Mesenchymal stem cell (in vitro differentiated cells and primary cell): ENCODE measurements at regions not wholly inside any gene's neighbourhood (a gene's known extent, or its start where the extent isn't known, plus 50 kb on each side); places are given as distances from the start of the nearest gene placed in this dataset.

Source experiments
- DNase-seq: peaks from one replicate; pipeline ENCODE4 v3.0.0-alpha.2; 2013
- H2AFZ ChIP-seq: one replicate; pipeline ENCODE4 v1.6.1; 2013; ENCODE audit warnings: low read depth, mild to moderate bottlenecking, control low read depth, inconsistent platforms, low read length, moderate library complexity
- H2AK5ac ChIP-seq: 2 replicates; pipeline ENCODE4 v1.6.1; 2013; ENCODE audit warnings: low read length, moderate library complexity, mild to moderate bottlenecking, inconsistent platforms; ENCODE audit not compliant: severe bottlenecking
- H2BK120ac ChIP-seq: one replicate; pipeline ENCODE4 v1.6.1; 2013; ENCODE audit warnings: low read depth, mild to moderate bottlenecking, inconsistent platforms, low read length, moderate library complexity
- H2BK12ac ChIP-seq, 2 experiments: one replicate each; pipeline ENCODE4 v1.6.1; 2013; ENCODE audit warnings: inconsistent platforms in 2 of 2, low read length in 2 of 2, mild to moderate bottlenecking in 2 of 2, moderate library complexity in 2 of 2, control low read depth in 1 of 2
- H2BK15ac ChIP-seq: one replicate; pipeline ENCODE4 v1.6.1; 2013; ENCODE audit warnings: mild to moderate bottlenecking, low read depth, inconsistent platforms; ENCODE audit not compliant: poor library complexity, severe bottlenecking
- H2BK5ac ChIP-seq: 2 replicates; pipeline ENCODE4 v1.6.1; 2013; ENCODE audit warnings: low read depth, mild to moderate bottlenecking, low read length, control low read depth, inconsistent platforms; ENCODE audit not compliant: poor library complexity, severe bottlenecking
- H3K14ac ChIP-seq, 2 experiments: one replicate each; pipeline ENCODE4 v1.6.1; 2013; ENCODE audit warnings: inconsistent platforms in 2 of 2, low read length in 2 of 2, control low read depth in 1 of 2, mild to moderate bottlenecking in 1 of 2, moderate library complexity in 1 of 2
- H3K18ac ChIP-seq, 2 experiments: one replicate each; pipeline ENCODE4 v1.6.1; 2013; ENCODE audit warnings: inconsistent platforms in 2 of 2, low read length in 2 of 2, control low read depth in 1 of 2, low read depth in 1 of 2, mild to moderate bottlenecking in 1 of 2
- H3K23ac ChIP-seq, 2 experiments: one replicate each; pipeline ENCODE4 v1.6.1; 2013; ENCODE audit warnings: inconsistent platforms in 2 of 2, low read length in 2 of 2, mild to moderate bottlenecking in 2 of 2, moderate library complexity in 2 of 2, control low read depth in 1 of 2
- H3K27ac ChIP-seq: 2 replicates; pipeline ENCODE4 v1.5.1; 2013; ENCODE audit warnings: mild to moderate bottlenecking, moderate library complexity, low read length, control low read depth, inconsistent platforms; ENCODE audit not compliant: poor library complexity, severe bottlenecking
- H3K27me3 ChIP-seq, 2 experiments: 2 replicates each; pipeline versions ENCODE4 v1.6.1 to v1.7.0; 2013; ENCODE audit warnings: low read length in 2 of 2, mild to moderate bottlenecking in 2 of 2, moderate library complexity in 2 of 2, control low read depth in 1 of 2, inconsistent platforms in 1 of 2; ENCODE audit not compliant: control insufficient read depth in 1 of 2, insufficient read depth in 1 of 2
- H3K36me3 ChIP-seq, 2 experiments: 2 replicates each; pipeline versions ENCODE4 v1.6.1 to v1.7.0; 2013; ENCODE audit warnings: low read length in 2 of 2, control low read depth in 1 of 2, inconsistent platforms in 1 of 2, low read depth in 1 of 2, mild to moderate bottlenecking in 1 of 2; ENCODE audit not compliant: insufficient read depth in 2 of 2, control insufficient read depth in 1 of 2
- H3K4ac ChIP-seq, 2 experiments: one replicate each; pipeline ENCODE4 v1.6.1; 2013; ENCODE audit warnings: inconsistent platforms in 2 of 2, low read length in 2 of 2, mild to moderate bottlenecking in 2 of 2, moderate library complexity in 2 of 2, control low read depth in 1 of 2, low read depth in 1 of 2
- H3K4me1 ChIP-seq: 2 replicates; pipeline ENCODE4 v1.6.1; 2013; ENCODE audit warnings: low read depth, low read length, control low read depth; ENCODE audit not compliant: control insufficient read depth, insufficient read depth
- H3K4me2 ChIP-seq: 2 replicates; pipeline ENCODE4 v1.6.1; 2013; ENCODE audit warnings: low read length, mild to moderate bottlenecking, inconsistent platforms; ENCODE audit not compliant: poor library complexity, severe bottlenecking
- H3K4me3 ChIP-seq, 2 experiments: 2 replicates each; pipeline versions ENCODE4 v1.5.1 to v1.7.0; 2013; ENCODE audit warnings: low read length in 2 of 2, mild to moderate bottlenecking in 2 of 2, control low read depth in 1 of 2, low read depth in 1 of 2; ENCODE audit not compliant: insufficient read depth in 1 of 2
- H3K79me1 ChIP-seq: replicated peaks from 2 replicates; pipeline ENCODE4 v1.6.1; 2013; ENCODE audit warnings: mild to moderate bottlenecking, control low read depth, low read length, inconsistent platforms; ENCODE audit not compliant: poor library complexity, severe bottlenecking
- H3K9ac ChIP-seq: 2 replicates; pipeline ENCODE4 v1.7.0; 2013; ENCODE audit warnings: mild to moderate bottlenecking, low read length, moderate library complexity
- H3K9me3 ChIP-seq: 2 replicates; pipeline ENCODE4 v1.7.0; 2013; ENCODE audit warnings: mild to moderate bottlenecking, low read length; ENCODE audit not compliant: control insufficient read depth
- H4K8ac ChIP-seq: one replicate; pipeline ENCODE4 v1.6.1; 2013; ENCODE audit warnings: inconsistent platforms, mild to moderate bottlenecking, low read length, moderate library complexity
- H4K91ac ChIP-seq: one replicate; pipeline ENCODE4 v1.6.1; 2013; ENCODE audit warnings: mild to moderate bottlenecking, low read length, inconsistent platforms
- WGBS: methylation state at CpG from one replicate; pipeline ENCODE4 v1.1.7; 2013; ENCODE audit warnings: mixed read lengths; 5-methylcytosine and 5-hydroxymethylcytosine counted together

- H3K4me1 ChIP-seq, result peaks cover 2% of the 10 kb centered on the region
Measured at GRCh38 chr16:86338403-86339115, 171.8 kb upstream of the FOXF1 start.

GRCh38 chr16:86342161-86342834, 168.0 kb upstream of the FOXF1 start:
- Histone ChIP-seq H3K23ac (no peak overlapping the region), H3K4me3 (no peak overlapping the region)
- WGBS, result 98% methylated on average over 3 of the region's 6 CpGs

More at GRCh38 chr16:86338403-86339115, 171.8 kb upstream of the FOXF1 start:
- H3K4me3 ChIP-seq, result no peak overlapping the region
- H3K4me2 ChIP-seq, result no peak overlapping the region
- no peaks in the 10 kb centered on the region for H3K9me3 ChIP-seq
- H3K27ac ChIP-seq, result no peak overlapping the region
- no peak overlapping the region for H2AK5ac ChIP-seq
- no peak overlapping the region for H3K23ac ChIP-seq
- H2AFZ ChIP-seq, result no peak overlapping the region
- H3K18ac ChIP-seq, result peak overlapping the region in 1 of 2 experiments; percentile 63
- H3K9ac ChIP-seq, result no peak overlapping the region
- no peak overlapping the region for H2BK15ac ChIP-seq
- peaks cover 16 to 39% of the 10 kb centered on the region in 2 experiments for H3K27me3 ChIP-seq
- no peak for DNase-seq
- no peaks in the 10 kb centered on the region for H3K79me1 ChIP-seq
- no peak overlapping the region for H2BK5ac ChIP-seq
- WGBS, result 90% methylated on average over 5 of the region's 5 CpGs
- peak overlapping the region; percentile 35 for H4K8ac ChIP-seq
- no peaks in the 10 kb centered on the region for H3K36me3 ChIP-seq
- no peak overlapping the region for H3K14ac ChIP-seq
- H2BK12ac ChIP-seq, result peak overlapping the region in 1 of 2 experiments; percentile 51
- no peak overlapping the region for H3K4ac ChIP-seq
- no peak overlapping the region for H4K91ac ChIP-seq
- no peak overlapping the region for H2BK120ac ChIP-seq

GRCh38 chr16:86343027-86343795, 167.1 kb upstream of the FOXF1 start:
- H2BK15ac ChIP-seq, result peak overlapping the region; percentile 86

More at GRCh38 chr16:86342161-86342834, 168.0 kb upstream of the FOXF1 start:
- Histone ChIP-seq H3K79me1 (no peaks in the 10 kb centered on the region), H3K4me2 (no peak overlapping the region), H4K8ac (no peak overlapping the region), H3K14ac (no peak overlapping the region), H2BK5ac (no peak overlapping the region), H2AK5ac (no peak overlapping the region), H2BK120ac (no peak overlapping the region), H2BK15ac (no peak overlapping the region), H3K9me3 (no peaks in the 10 kb centered on the region), H3K36me3 (no peaks in the 10 kb centered on the region), H2AFZ (no peak overlapping the region), H3K4me1 (peaks cover 2% of the 10 kb centered on the region), H2BK12ac (peak overlapping the region in 1 of 2 experiments; percentile 59), H3K18ac (peak overlapping the region; percentile 2 to 73), H3K9ac (no peak overlapping the region), H3K27me3 (peaks cover 22 to 40% of the 10 kb centered on the region in 2 experiments), H4K91ac (no peak overlapping the region), H3K4ac (peak overlapping the region in 1 of 2 experiments; percentile 96), H3K27ac (no peak overlapping the region)
- no peak for DNase-seq

More at GRCh38 chr16:86343027-86343795, 167.1 kb upstream of the FOXF1 start:
- H2AFZ ChIP-seq, result peak overlapping the region; percentile 44
- H4K91ac ChIP-seq, result peak overlapping the region; percentile 93
- H2BK5ac ChIP-seq, result no peak overlapping the region
- H2BK120ac ChIP-seq, result peak overlapping the region; percentile 88
- H3K23ac ChIP-seq, result no peak overlapping the region
- H2BK12ac ChIP-seq, result peak overlapping the region; percentile 96 to 98
- peaks cover 2% of the 10 kb centered on the region for H3K4me1 ChIP-seq
- DNase-seq, result peak; percentile 93
- H3K14ac ChIP-seq, result peak overlapping the region in 1 of 2 experiments; percentile 77
- H3K79me1 ChIP-seq, result no peaks in the 10 kb centered on the region
- H3K27me3 ChIP-seq, result peaks cover 22 to 42% of the 10 kb centered on the region in 2 experiments
- H2AK5ac ChIP-seq, result no peak overlapping the region
- no peak overlapping the region for H3K4me2 ChIP-seq
- H3K27ac ChIP-seq, result no peak overlapping the region
- H3K4ac ChIP-seq, result peak overlapping the region; percentile 15 to 96
- no peaks in the 10 kb centered on the region for H3K36me3 ChIP-seq
- WGBS, result 45% methylated on average over 21 of the region's 25 CpGs
- H3K9me3 ChIP-seq, result no peaks in the 10 kb centered on the region
- peak overlapping the region in 1 of 2 experiments; percentile 50 for H3K4me3 ChIP-seq
- peak overlapping the region; percentile 54 for H4K8ac ChIP-seq
- peak overlapping the region; percentile 93 to 99 for H3K18ac ChIP-seq
- peak overlapping the region; percentile 60 for H3K9ac ChIP-seq
